OCI-LY7 (cell line): ENCODE measurements at regions not wholly inside any gene's neighbourhood (a gene's known extent, or its start where the extent isn't known, plus 50 kb on each side); places are given as distances from the start of the nearest gene placed in this dataset.

Experiments used
- BruUV-seq: library from RNA; stranded (reverse); fragments of 400-500 nt; replicated peaks from 2 replicates; lab custom pipeline; 2021; lab: Mats Ljungman, UMichigan
- CTCF ChIA-PET: fragments of 300-600 bp; sonication (Branson Sonifier 250); formaldehyde crosslinking; loops from one replicate; lab custom pipeline; 2022; ENCODE audit warnings: antibody characterized with exemption; ENCODE audit not compliant: unreplicated experiment; lab: Charles Lee
- POLR2A ChIA-PET: fragments of 300-600 bp; sonication (Branson Sonifier 250); formaldehyde crosslinking; loops from one replicate; lab custom pipeline; 2022; ENCODE audit warnings: antibody characterized with exemption; lab: Charles Lee
- DNase-seq: peaks from one replicate; pipeline ENCODE4 v3.0.0-alpha.2; 2015; ENCODE audit warnings: low spot score
- H2AFZ ChIP-seq: fragments of 200-600 bp; sonication (generic), shearing (Covaris generic); 2 replicates; pipeline ENCODE4 v1.6.1; 2014; ENCODE audit warnings: mild to moderate bottlenecking, antibody characterized with exemption, low read length, moderate library complexity
- H3K27ac ChIP-seq: fragments of 200-600 bp; sonication (generic); 2 replicates; pipeline ENCODE4 v1.5.1; 2014; ENCODE audit warnings: mixed run types, low read depth, mild to moderate bottlenecking, moderate library complexity, low read length, inconsistent platforms; ENCODE audit not compliant: poor library complexity, severe bottlenecking
- H3K36me3 ChIP-seq: fragments of 200-600 bp; sonication (generic); 2 replicates; pipeline ENCODE4 v1.6.1; 2014; ENCODE audit warnings: mild to moderate bottlenecking, antibody characterized with exemption, low read length, moderate library complexity, mixed read lengths; ENCODE audit not compliant: insufficient read depth
- H3K4me1 ChIP-seq: fragments of 200-600 bp; sonication (generic); 2 replicates; pipeline ENCODE4 v1.5.1; 2014; ENCODE audit warnings: mild to moderate bottlenecking, low read length; ENCODE audit not compliant: insufficient read depth, poor library complexity, severe bottlenecking
- H3K4me2 ChIP-seq: fragments of 200-600 bp; sonication (generic); 2 replicates; pipeline ENCODE4 v1.6.1; 2014; ENCODE audit warnings: mild to moderate bottlenecking, low read length
- H3K4me3 ChIP-seq: fragments of 200-600 bp; sonication (generic); 2 replicates; pipeline ENCODE4 v1.5.1; 2014; ENCODE audit warnings: mild to moderate bottlenecking, low read depth, low read length; ENCODE audit not compliant: poor library complexity, severe bottlenecking
- H3K79me2 ChIP-seq: fragments of 200-600 bp; sonication (generic); 2 replicates; pipeline ENCODE4 v1.6.1; 2016; ENCODE audit warnings: low read depth, mild to moderate bottlenecking, low read length, moderate library complexity, mixed read lengths; ENCODE audit not compliant: insufficient read depth
- H3K9me2 ChIP-seq: fragments of 200-600 bp; sonication (generic); 2 replicates; pipeline ENCODE4 v1.6.1; 2016; ENCODE audit warnings: mild to moderate bottlenecking, low read length, mixed read lengths; ENCODE audit not compliant: insufficient read depth
- H3K9me3 ChIP-seq: fragments of 200-600 bp; sonication (generic); 2 replicates; pipeline ENCODE4 v1.6.1; 2014; ENCODE audit warnings: mild to moderate bottlenecking, mixed run types, low read length, mixed read lengths
- H4K20me1 ChIP-seq: fragments of 200-600 bp; sonication (generic); 2 replicates; pipeline ENCODE4 v1.6.1; 2014; ENCODE audit warnings: mild to moderate bottlenecking, antibody characterized with exemption, low read length, moderate library complexity, mixed read lengths; ENCODE audit not compliant: insufficient read depth
- EZH2phosphoT487 ChIP-seq: fragments of 200-600 bp; sonication (generic); IDR thresholded peaks from 2 replicates; pipeline ENCODE4 v1.6.1; 2018; ENCODE audit warnings: low read depth, borderline replicate concordance, mild to moderate bottlenecking, mixed run types, antibody characterized with exemption, low read length, moderate library complexity, mixed read lengths
- intact Hi-C: fragments of 100-400 bp; cut with micrococcal nuclease; formaldehyde crosslinking; loops from one replicate; pipeline ENCODE4 v1.10.0; 2022; ENCODE audit not compliant: unreplicated experiment
- TF ChIP-seq, protein P1 (sequence below): fragments of 200-600 bp; sonication (generic); conservative IDR thresholded peaks from 2 replicates; pipeline ENCODE4 v1.5.1; 2014; ENCODE audit warnings: mild to moderate bottlenecking, antibody characterized with exemption, low read length, moderate library complexity, mixed read lengths

DNA sequence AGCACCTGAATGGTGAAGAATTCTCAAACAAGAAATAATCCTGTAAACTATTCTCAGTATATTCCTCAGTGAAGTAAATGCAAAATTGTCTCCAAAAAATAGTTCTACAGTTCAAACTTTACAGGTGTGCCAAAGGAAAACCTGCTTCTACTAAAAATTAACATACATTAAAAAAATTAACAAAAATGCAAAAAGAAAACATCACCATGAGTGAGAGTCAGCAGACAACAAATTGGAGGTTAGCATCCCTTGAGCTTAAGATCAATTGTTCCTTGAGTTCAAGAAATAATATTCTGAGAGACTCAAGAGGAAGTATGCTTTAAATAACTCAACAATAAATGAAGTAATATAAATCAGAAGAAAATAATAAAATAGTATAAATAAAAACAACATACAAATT, 278.4 kb upstream of the MME start:
- Histone ChIP-seq H3K9me3 (no peaks in the 10 kb centered on the region; the same call in 1 of the 2 replicates), H4K20me1 (no peaks in the 10 kb centered on the region), H3K36me3 (no peaks in the 10 kb centered on the region), H3K79me2 (no peaks in the 10 kb centered on the region), H3K4me1 (no peaks in the 10 kb centered on the region), H3K27ac (no peak overlapping the region), H3K4me2 (no peak overlapping the region), H2AFZ (no peak overlapping the region), H3K9me2 (no peaks in the 10 kb centered on the region), H3K4me3 (no peak overlapping the region)
- TF ChIP-seq EZH2phosphoT487: no peak
- TF ChIP-seq, protein P1, sequence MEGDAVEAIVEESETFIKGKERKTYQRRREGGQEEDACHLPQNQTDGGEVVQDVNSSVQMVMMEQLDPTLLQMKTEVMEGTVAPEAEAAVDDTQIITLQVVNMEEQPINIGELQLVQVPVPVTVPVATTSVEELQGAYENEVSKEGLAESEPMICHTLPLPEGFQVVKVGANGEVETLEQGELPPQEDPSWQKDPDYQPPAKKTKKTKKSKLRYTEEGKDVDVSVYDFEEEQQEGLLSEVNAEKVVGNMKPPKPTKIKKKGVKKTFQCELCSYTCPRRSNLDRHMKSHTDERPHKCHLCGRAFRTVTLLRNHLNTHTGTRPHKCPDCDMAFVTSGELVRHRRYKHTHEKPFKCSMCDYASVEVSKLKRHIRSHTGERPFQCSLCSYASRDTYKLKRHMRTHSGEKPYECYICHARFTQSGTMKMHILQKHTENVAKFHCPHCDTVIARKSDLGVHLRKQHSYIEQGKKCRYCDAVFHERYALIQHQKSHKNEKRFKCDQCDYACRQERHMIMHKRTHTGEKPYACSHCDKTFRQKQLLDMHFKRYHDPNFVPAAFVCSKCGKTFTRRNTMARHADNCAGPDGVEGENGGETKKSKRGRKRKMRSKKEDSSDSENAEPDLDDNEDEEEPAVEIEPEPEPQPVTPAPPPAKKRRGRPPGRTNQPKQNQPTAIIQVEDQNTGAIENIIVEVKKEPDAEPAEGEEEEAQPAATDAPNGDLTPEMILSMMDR: no peak
- POLR2A ChIA-PET: interaction anchor here (0.7 kb wide), 1 partner anchor 1297 kb away, joined by 3 read pairs; no protein-coding TSS in a partner anchor
- no peak for DNase-seq
- BruUV-seq: no TSS peak
- CTCF ChIA-PET: no interaction called here
- intact Hi-C loops: no loop called here

DNA sequence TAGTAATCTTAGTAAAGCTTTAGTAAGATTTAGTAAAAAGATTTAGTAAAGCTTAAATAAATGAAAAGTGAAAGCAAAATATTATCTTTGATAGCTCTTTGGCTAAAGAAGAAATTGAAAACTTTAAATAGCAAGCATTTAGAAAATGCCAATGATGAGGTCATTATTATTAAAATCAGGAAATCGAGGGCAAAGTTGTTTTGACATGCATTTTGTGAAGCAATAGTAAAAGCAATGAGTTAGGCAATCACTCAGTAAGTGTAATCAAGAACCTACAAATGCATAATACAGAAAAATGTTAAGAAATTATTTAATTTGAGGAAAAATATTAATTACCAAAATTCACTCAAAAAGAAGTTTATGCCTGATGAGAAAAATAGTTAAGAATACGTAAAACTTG, 280.3 kb upstream of the MME start:
- Histone ChIP-seq H3K79me2 (no peaks in the 10 kb centered on the region), H2AFZ (peak overlapping the region; percentile 30; the same call in 1 of the 2 replicates), H3K36me3 (no peaks in the 10 kb centered on the region), H3K4me3 (no peak overlapping the region), H3K9me3 (no peaks in the 10 kb centered on the region; the same call in 1 of the 2 replicates), H3K4me2 (no peak overlapping the region; the same call in 1 of the 2 replicates), H3K4me1 (no peaks in the 10 kb centered on the region), H3K9me2 (no peaks in the 10 kb centered on the region), H4K20me1 (no peaks in the 10 kb centered on the region), H3K27ac (no peak overlapping the region)
- ChIA-PET CTCF (no interaction called here), POLR2A (interaction anchor here (0.6 kb wide), 1 partner anchor 22 kb away, joined by 3 read pairs; no protein-coding TSS in a partner anchor)
- intact Hi-C loops: no loop called here
- DNase-seq: no peak
- TF ChIP-seq, protein P1: no peak
- no peak for TF ChIP-seq EZH2phosphoT487
- no TSS peak for BruUV-seq

DNA sequence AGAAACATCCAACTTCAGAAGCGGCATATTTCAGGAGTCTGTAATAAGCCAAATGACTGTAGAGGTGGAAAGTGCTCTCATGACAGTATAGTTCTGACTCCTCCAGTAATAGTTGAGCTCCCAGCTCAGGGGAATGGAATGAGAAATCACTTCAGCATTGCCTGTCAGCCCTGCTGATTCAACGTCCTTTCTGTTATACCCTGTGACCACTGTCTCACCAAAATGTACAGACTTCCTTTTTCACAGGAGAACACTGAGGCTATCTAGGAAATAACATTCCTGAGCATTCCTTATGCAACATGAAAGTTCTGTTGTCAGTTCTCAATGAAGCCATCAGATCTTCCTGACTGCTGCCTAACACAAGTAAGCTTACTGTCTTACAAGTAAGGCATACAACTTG, 284.5 kb upstream of the MME start:
- no peak for TF ChIP-seq EZH2phosphoT487
- TF ChIP-seq, protein P1: no peak
- Histone ChIP-seq H3K36me3 (no peaks in the 10 kb centered on the region), H3K4me1 (no peaks in the 10 kb centered on the region), H3K4me3 (no peak overlapping the region), H3K9me3 (no peaks in the 10 kb centered on the region), H3K4me2 (no peak overlapping the region), H3K27ac (no peak overlapping the region), H2AFZ (no peak overlapping the region), H4K20me1 (no peaks in the 10 kb centered on the region), H3K79me2 (no peaks in the 10 kb centered on the region), H3K9me2 (no peaks in the 10 kb centered on the region)
- no peak for DNase-seq
- BruUV-seq: no TSS peak
- intact Hi-C loops: no loop called here
- CTCF ChIA-PET: no interaction called here
- POLR2A ChIA-PET: interaction anchor here (0.6 kb wide), 1 partner anchor 515 kb away, joined by 3 read pairs; no protein-coding TSS in a partner anchor
